IMR-90 (cell line): ENCODE measurements at regions not wholly inside any gene's neighbourhood (a gene's known extent, or its start where the extent isn't known, plus 50 kb on each side); places are given as distances from the start of the nearest gene placed in this dataset.

Experiments
- ATAC-seq: fragments of 200-7000 bp; cut with Tn5 transposase; 2 replicates; pipeline ENCODE4 v1.9.1; 2020; ENCODE audit warnings: low read depth, mild to moderate bottlenecking, moderate library complexity
- BruUV-seq: library from RNA; stranded (reverse); fragments of 400-500 nt; replicated peaks from 2 replicates; lab custom pipeline; 2021; lab: Mats Ljungman, UMichigan
- CTCF ChIA-PET: fragments of 300-600 bp; formaldehyde crosslinking; extraction: SDS; loops from one replicate; lab custom pipeline; 2021; ENCODE audit warnings: antibody characterized with exemption; lab: Yijun Ruan, JAX
- POLR2A ChIA-PET: fragments of 300-600 bp; sonication (Branson Sonifier 250); formaldehyde crosslinking; loops from one replicate; lab custom pipeline; 2022; ENCODE audit warnings: antibody characterized with exemption; ENCODE audit not compliant: unreplicated experiment; lab: Charles Lee
- DNase-seq: peaks from one replicate; pipeline ENCODE4 v3.0.0; 2013
- H2AFZ ChIP-seq: replicated peaks from 2 replicates; pipeline ENCODE3; 2013; ENCODE audit warnings: low read length, mild to moderate bottlenecking; ENCODE audit not compliant: poor library complexity
- H2AK5ac ChIP-seq: 2 replicates; pipeline ENCODE4 v1.6.1; 2013; ENCODE audit warnings: low read depth, low read length, inconsistent platforms
- H2AK9ac ChIP-seq: replicated peaks from 2 replicates; pipeline ENCODE3; 2013; ENCODE audit warnings: mild to moderate bottlenecking, low read depth, low read length, moderate library complexity; ENCODE audit not compliant: poor library complexity
- H2BK120ac ChIP-seq: 2 replicates; pipeline ENCODE4 v1.6.1; 2013; ENCODE audit warnings: low read depth, low read length, inconsistent platforms
- H2BK15ac ChIP-seq: 3 replicates; pipeline ENCODE4 v1.6.1; 2013; ENCODE audit warnings: low read depth, low read length, inconsistent platforms
- H2BK20ac ChIP-seq: 2 replicates; pipeline ENCODE4 v1.6.1; 2013; ENCODE audit warnings: low read depth, mild to moderate bottlenecking, inconsistent platforms, low read length, moderate library complexity
- H2BK5ac ChIP-seq: 2 replicates; pipeline ENCODE4 v1.6.1; 2013; ENCODE audit warnings: mild to moderate bottlenecking, low read depth, low read length, inconsistent platforms; ENCODE audit not compliant: poor library complexity, severe bottlenecking
- H3K14ac ChIP-seq: replicated peaks from 2 replicates; pipeline ENCODE4 v1.6.1; 2013; ENCODE audit warnings: low read depth, low read length, inconsistent platforms
- H3K18ac ChIP-seq: 2 replicates; pipeline ENCODE4 v1.6.1; 2013; ENCODE audit warnings: low read depth, low read length, control low read depth
- H3K23ac ChIP-seq: 2 replicates; pipeline ENCODE4 v1.6.1; 2013; ENCODE audit warnings: low read depth, low read length, inconsistent platforms
- H3K27ac ChIP-seq: 2 replicates; pipeline ENCODE4 v1.5.1; 2013; ENCODE audit warnings: mild to moderate bottlenecking, control low read depth, low read length; ENCODE audit not compliant: insufficient read depth
- H3K27me3 ChIP-seq: 2 replicates; pipeline ENCODE4 v1.6.1; 2013; ENCODE audit warnings: low read length; ENCODE audit not compliant: control insufficient read depth, insufficient read depth
- H3K36me3 ChIP-seq: 2 replicates; pipeline ENCODE4 v1.6.1; 2013; ENCODE audit warnings: low read length, mixed read lengths; ENCODE audit not compliant: control insufficient read depth, insufficient read depth
- H3K4ac ChIP-seq: 2 replicates; pipeline ENCODE4 v1.6.1; 2013; ENCODE audit warnings: low read depth, low read length, inconsistent platforms
- H3K4me1 ChIP-seq: 2 replicates; pipeline ENCODE4 v1.6.1; 2013; ENCODE audit warnings: low read length, mixed read lengths; ENCODE audit not compliant: control insufficient read depth, insufficient read depth
- H3K4me2 ChIP-seq: 2 replicates; pipeline ENCODE4 v1.6.1; 2013; ENCODE audit warnings: low read depth, mild to moderate bottlenecking, control low read depth, low read length, moderate library complexity
- H3K4me3 ChIP-seq: 2 replicates; pipeline ENCODE4 v1.5.1; 2013; ENCODE audit warnings: low read depth, mild to moderate bottlenecking, control low read depth, low read length, moderate library complexity; ENCODE audit not compliant: insufficient read depth
- H3K56ac ChIP-seq: 2 replicates; pipeline ENCODE4 v1.6.1; 2013; ENCODE audit warnings: low read length, inconsistent platforms; ENCODE audit not compliant: insufficient read depth; ENCODE audit errors: extremely low read depth
- H3K79me1 ChIP-seq, 2 experiments: 2 replicates each; pipeline ENCODE4 v1.6.1; 2013; ENCODE audit warnings: low read length in 2 of 2, inconsistent platforms in 1 of 2, low read depth in 1 of 2
- H3K9ac ChIP-seq: 2 replicates; pipeline ENCODE4 v1.6.1; 2013; ENCODE audit warnings: low read depth, low read length, control low read depth
- H3K9me1 ChIP-seq: 2 replicates; pipeline ENCODE4 v1.6.1; 2013; ENCODE audit warnings: low read length, inconsistent platforms; ENCODE audit not compliant: insufficient read depth
- H3K9me3 ChIP-seq: 2 replicates; pipeline ENCODE4 v1.6.1; 2013; ENCODE audit warnings: low read length; ENCODE audit not compliant: control insufficient read depth, insufficient read depth
- H4K20me1 ChIP-seq: 2 replicates; pipeline ENCODE4 v1.6.1; 2013; ENCODE audit warnings: low read length, inconsistent platforms; ENCODE audit not compliant: insufficient read depth
- H4K5ac ChIP-seq: 2 replicates; pipeline ENCODE4 v1.6.1; 2013; ENCODE audit warnings: mild to moderate bottlenecking, low read depth, low read length, control low read depth
- H4K8ac ChIP-seq, 2 experiments: 2 replicates each; pipeline ENCODE4 v1.6.1; 2013; ENCODE audit warnings: low read depth in 2 of 2, low read length in 2 of 2, control low read depth in 1 of 2, inconsistent platforms in 1 of 2
- H4K91ac ChIP-seq: 2 replicates; pipeline ENCODE4 v1.6.1; 2013; ENCODE audit warnings: low read depth, low read length, inconsistent platforms; ENCODE audit not compliant: insufficient read depth
- BHLHE40 ChIP-seq: fragments of 150-350 bp; IDR thresholded peaks from 2 replicates; pipeline ENCODE4 v1.6.1; 2016; ENCODE audit warnings: mild to moderate bottlenecking, low read depth, low read length
- CEBPB ChIP-seq: IDR thresholded peaks from 2 replicates; pipeline ENCODE4 v1.6.1; 2012; ENCODE audit warnings: low read depth, low read length, improper control_type of control experiment
- CHD1 ChIP-seq: IDR thresholded peaks from 2 replicates; pipeline ENCODE4 v1.6.1; 2012; ENCODE audit warnings: low read depth, low read length, improper control_type of control experiment
- ELK1 ChIP-seq: fragments of 150-350 bp; IDR thresholded peaks from 2 replicates; pipeline ENCODE4 v1.6.1; 2016; ENCODE audit warnings: low read depth, mild to moderate bottlenecking, low read length, moderate library complexity, borderline replicate concordance
- MAZ ChIP-seq: IDR thresholded peaks from 2 replicates; pipeline ENCODE4 v1.6.1; 2012; ENCODE audit warnings: low read depth, mild to moderate bottlenecking, low read length, improper control_type of control experiment, moderate library complexity, borderline replicate concordance
- MXI1 ChIP-seq: IDR thresholded peaks from 2 replicates; pipeline ENCODE4 v1.6.1; 2012; ENCODE audit warnings: low read depth, mild to moderate bottlenecking, low read length, moderate library complexity, borderline replicate concordance
- NFE2L2 ChIP-seq: fragments of 150-350 bp; IDR thresholded peaks from 2 replicates; pipeline ENCODE4 v1.6.1; 2016; ENCODE audit warnings: low read depth, mild to moderate bottlenecking, low read length
- POLR2A ChIP-seq: IDR thresholded peaks from 2 replicates; pipeline ENCODE4 v1.6.1; 2012; ENCODE audit warnings: mild to moderate bottlenecking, low read depth, low read length
- RAD21 ChIP-seq: IDR thresholded peaks from 2 replicates; pipeline ENCODE4 v1.6.1; 2012; ENCODE audit warnings: low read length, improper control_type of control experiment
- RCOR1 ChIP-seq: IDR thresholded peaks from 2 replicates; pipeline ENCODE4 v1.6.1; 2012; ENCODE audit warnings: mild to moderate bottlenecking, low read length, improper control_type of control experiment; ENCODE audit not compliant: insufficient replicate concordance
- USF2 ChIP-seq: fragments of 150-350 bp; IDR thresholded peaks from 2 replicates; pipeline ENCODE4 v1.6.1; 2017; ENCODE audit warnings: mild to moderate bottlenecking, antibody characterized with exemption, low read length, low read depth
- WGBS, 2 experiments: methylation state at CpG; one replicate each; pipeline versions ENCODE4 v1.1.5 to v1.1.7; 2013; ENCODE audit warnings: missing lambda C conversion rate in 2 of 2; ENCODE audit not compliant: insufficient read length in 1 of 2; ENCODE audit errors: extremely low coverage in 2 of 2; 5-methylcytosine and 5-hydroxymethylcytosine counted together
- dilution Hi-C: fragments of 300-500 bp; cut with HindIII; formaldehyde crosslinking; loops from one replicate; pipeline ENCODE4 v1.14.3; 2018; ENCODE audit warnings: low sequenced_read_pairs; ENCODE audit not compliant: unreplicated experiment
- in situ Hi-C: fragments of 300-500 bp; cut with MboI; formaldehyde crosslinking; loops from 3 replicates; pipeline ENCODE4 v1.14.3; 2019; ENCODE audit warnings: low sequenced_read_pairs, inconsistent platforms, mixed read lengths
- intact Hi-C: fragments of 100-400 bp; cut with micrococcal nuclease; formaldehyde crosslinking; loops from 2 replicates; pipeline ENCODE4 v1.10.0; 2022

DNA sequence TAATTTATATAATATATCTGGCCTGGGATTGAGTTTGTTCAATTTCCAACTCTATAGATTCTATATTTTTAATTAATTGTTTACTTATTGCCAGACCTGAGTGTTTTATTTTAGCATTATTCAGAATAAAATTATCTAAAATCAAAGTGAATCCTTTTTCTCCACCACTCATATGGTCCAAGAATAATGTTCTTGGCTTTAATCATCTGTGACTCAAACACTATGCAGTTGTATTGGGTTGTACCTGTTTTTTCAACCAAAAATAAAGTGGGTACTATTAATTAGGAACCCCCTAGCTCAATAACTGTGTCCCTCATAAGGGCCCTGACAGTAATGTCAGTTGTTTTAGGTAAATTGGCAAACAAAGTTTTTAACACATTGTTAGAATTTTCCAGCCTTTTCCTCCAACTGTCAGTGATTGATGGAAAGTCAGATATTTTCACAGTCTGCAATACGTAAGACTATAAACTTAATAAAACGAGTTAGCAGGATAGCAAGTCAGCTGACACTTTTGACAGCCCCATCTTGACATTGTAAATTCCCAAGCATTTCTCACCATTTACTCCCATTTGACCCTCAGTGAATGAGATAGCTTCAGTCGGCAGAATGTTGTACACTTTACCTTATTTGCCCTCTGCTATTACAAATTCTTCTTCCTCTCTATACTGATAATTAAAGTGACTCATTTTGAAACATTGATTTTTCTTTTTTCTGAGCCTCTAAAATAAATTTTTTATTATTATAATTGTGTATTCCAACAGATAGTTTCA lies 587.4 kb downstream of the METTL4 start:
- Histone ChIP-seq H2BK120ac (no peak overlapping the region), H3K4ac (no peak overlapping the region), H3K14ac (no peak overlapping the region), H3K27ac (no peak overlapping the region), H4K91ac (no peak overlapping the region), H3K56ac (no peak overlapping the region), H4K8ac (no peak overlapping the region), H4K20me1 (no peaks in the 10 kb centered on the region), H3K4me1 (no peaks in the 10 kb centered on the region), H3K9me1 (no peaks in the 10 kb centered on the region), H3K9ac (no peak overlapping the region), H2AFZ (no peak overlapping the region), H3K36me3 (no peaks in the 10 kb centered on the region), H2BK15ac (no peak overlapping the region), H2AK9ac (no peak overlapping the region), H3K79me1 (no peaks in the 10 kb centered on the region), H2AK5ac (no peak overlapping the region), H3K27me3 (no peaks in the 10 kb centered on the region), H3K4me3 (no peak overlapping the region), H3K4me2 (no peak overlapping the region), H3K9me3 (peaks cover 5% of the 10 kb centered on the region; the same call in 1 of the 2 replicates), H4K5ac (no peak overlapping the region), H2BK5ac (no peak overlapping the region), H3K23ac (no peak overlapping the region), H3K18ac (no peak overlapping the region), H2BK20ac (no peak overlapping the region)
- BruUV-seq = no TSS peak
- intact Hi-C loops (no loop called here), dilution Hi-C loops (no loop called here), in situ Hi-C loops (no loop called here)
- DNase-seq = no peak
- no CpG with 5 or more reads among the region's 3 CpGs for WGBS, 2 experiments
- ATAC-seq = no peak
- no peak for TF ChIP-seq CHD1
- no peak for TF ChIP-seq RAD21
- TF ChIP-seq RCOR1 = no peak
- TF ChIP-seq POLR2A = no peak
- no peak for TF ChIP-seq MAZ
- TF ChIP-seq BHLHE40 = no peak
- TF ChIP-seq MXI1 = no peak
- TF ChIP-seq NFE2L2 = no peak
- no peak for TF ChIP-seq CEBPB
- no peak for TF ChIP-seq USF2
- TF ChIP-seq ELK1 = no peak
- ChIA-PET POLR2A (no interaction called here), CTCF (no interaction called here)
